ENCODE measurements at regions not wholly inside any gene's neighbourhood (a gene's known extent, or its start where the extent isn't known, plus 50 kb on each side); places are given as distances from the start of the nearest gene placed in this dataset.

DNA sequence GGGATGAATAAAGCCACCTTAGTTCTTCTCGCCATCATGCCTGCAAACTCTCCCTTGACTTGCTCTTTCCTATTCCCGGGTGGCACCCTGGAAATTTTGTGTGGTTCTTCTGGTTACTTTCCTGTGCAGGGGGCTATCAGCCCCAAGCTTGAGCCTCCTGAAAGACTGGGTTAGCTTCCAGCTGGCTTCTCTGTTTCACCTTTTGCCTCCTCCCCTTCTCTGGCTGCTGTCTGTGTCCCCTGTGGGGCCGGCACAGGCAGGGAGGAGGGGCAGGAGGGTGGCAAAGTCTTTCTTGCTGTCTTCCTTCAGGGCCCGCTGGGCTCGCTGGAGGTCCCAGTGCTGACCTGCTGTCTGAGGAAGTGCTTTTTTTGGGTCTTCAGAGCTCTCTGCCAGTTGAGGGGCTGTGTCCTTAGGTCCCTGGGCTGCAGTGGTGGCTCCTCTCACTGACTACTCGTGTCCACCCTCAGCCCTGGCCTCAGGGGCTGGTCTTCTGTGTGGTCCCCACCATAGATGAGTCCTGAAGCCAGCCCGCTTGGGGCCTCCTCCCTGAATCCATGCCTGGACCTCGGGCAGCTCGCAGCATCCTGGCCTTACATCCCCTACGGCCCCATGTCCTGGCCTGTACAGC is 196.5 kb downstream of the KLF13 start:
- Histone ChIP-seq H3K4me3 (replicated peaks in 1 of 3; ENCODE audit: insufficient read depth in 1 of 3, low read depth in 2 of 3, low read length in 3 of 3) (no peak overlapping the region), H3K27me3 (ENCODE audit: control insufficient read depth in 1 of 2, insufficient read depth in 2 of 2, low read length in 2 of 2) (peaks cover 0 to 3% of the 10 kb centered on the region in 2 experiments; a peak in 1 of 5 replicates), H4K20me1 (ENCODE audit: insufficient read depth, low read length) (no peaks in the 10 kb centered on the region), H3K9ac (ENCODE audit: insufficient read depth, low read depth, low read length) (no peak overlapping the region), H3K79me2 (ENCODE audit: insufficient read depth, low read length) (no peaks in the 10 kb centered on the region), H3K9me3 (ENCODE audit: low read length) (no peaks in the 10 kb centered on the region), H3K4me2 (ENCODE audit: low read depth, low read length) (no peak overlapping the region), H3K27ac (ENCODE audit: extremely low read length, insufficient read depth, low read length) (no peak overlapping the region), H2AFZ (ENCODE audit: low read length) (no peak overlapping the region), H3K4me1 (ENCODE audit: insufficient read depth, low read length) (no peaks in the 10 kb centered on the region), H3K36me3 (replicated peaks in 1 of 2; ENCODE audit: control insufficient read depth in 1 of 2, insufficient read depth in 2 of 2, low read length in 2 of 2) (no peaks in the 10 kb centered on the region)
- POLR2A ChIA-PET: no interaction called here
- FAIRE-seq (no peak), DNase-seq (ENCODE audit: low spot score) (no peak), ATAC-seq (peak; percentile 31; the same call in 2 of the 3 replicates)
- in situ Hi-C loops (cut with HindIII; ENCODE audit: extremely low pct_ligation_motif_present, low pct_unique_long_range_greater_than_20kb): no loop called here
- TF ChIP-seq ZNF746 (CRISPR knock-in tag; IDR thresholded peaks at IDR 0.05) (no peak), NFKBIZ (CRISPR knock-in tag; IDR thresholded peaks at IDR 0.05) (no peak), ZNF543 (CRISPR knock-in tag; IDR thresholded peaks at IDR 0.05) (no peak), LRRFIP1 (CRISPR knock-in tag; conservative IDR thresholded peaks at IDR 0.05) (no peak), ZSCAN22 (CRISPR knock-in tag; IDR thresholded peaks at IDR 0.05) (no peak), GATA4 (IDR thresholded peaks at IDR 0.05; ENCODE audit: borderline replicate concordance, low read depth) (no peak), ZNF530 (CRISPR knock-in tag; IDR thresholded peaks at IDR 0.05; ENCODE audit: low read depth) (no peak), SMYD3 (CRISPR knock-in tag; IDR thresholded peaks at IDR 0.05) (no peak), ZNF556 (CRISPR knock-in tag; IDR thresholded peaks at IDR 0.05; ENCODE audit: borderline replicate concordance) (no peak), RFXAP (CRISPR knock-in tag; IDR thresholded peaks at IDR 0.05; ENCODE audit: borderline replicate concordance) (no peak), ERF (CRISPR knock-in tag; IDR thresholded peaks at IDR 0.05) (no peak), PHF8 (CRISPR knock-in tag; IDR thresholded peaks at IDR 0.05) (no peak), POGZ (CRISPR knock-in tag; IDR thresholded peaks at IDR 0.05) (no peak), HNF4G (IDR thresholded peaks at IDR 0.05; ENCODE audit: borderline replicate concordance, low read depth, low read length) (no peak), HNF4G (CRISPR knock-in tag; IDR thresholded peaks at IDR 0.05; ENCODE audit: borderline replicate concordance, low read depth) (no peak), ZNF749 (CRISPR knock-in tag; IDR thresholded peaks at IDR 0.05; ENCODE audit: borderline replicate concordance) (no peak), NFE2L2 (IDR thresholded peaks at IDR 0.05; ENCODE audit: low read length) (no peak), TFE3 (CRISPR knock-in tag; IDR thresholded peaks at IDR 0.05) (no peak)
- intact Hi-C loops (cut with micrococcal nuclease; ENCODE audit: unreplicated experiment): no loop called here
- BruUV-seq (replicated peaks): no TSS peak
- 59% methylated on average over 6 of the region's 10 CpGs for WGBS (ENCODE audit: low lambda C conversion rate)
- CTCF ChIA-PET (ENCODE audit: low intra/inter-chr PET ratio, low total read pairs): no interaction called here

Measured in HepG2 (cell line).